ENCODE measurements at regions not wholly inside any gene's neighbourhood (a gene's known extent, or its start where the extent isn't known, plus 50 kb on each side); places are given as distances from the start of the nearest gene placed in this dataset.

DNA sequence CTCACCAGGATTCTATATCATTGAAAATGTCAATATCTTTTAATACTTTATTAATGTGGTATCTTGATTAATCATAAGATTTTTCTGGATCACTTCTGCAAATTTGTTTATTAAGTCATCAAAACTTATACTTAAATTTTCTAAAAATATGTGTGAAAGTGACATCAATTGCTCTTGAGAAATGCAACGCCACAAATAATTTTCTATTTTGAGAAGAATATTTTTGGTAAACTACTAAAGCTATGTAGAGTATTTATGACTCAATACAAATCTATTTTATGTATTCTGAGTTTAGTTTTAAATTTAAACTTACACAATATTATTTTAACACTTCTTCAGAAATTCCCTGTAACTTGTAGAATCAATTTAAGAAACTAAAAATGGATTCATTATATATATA lies 263.3 kb downstream of the RASSF9 start:
- TF ChIP-seq JUN (IDR thresholded peaks at IDR 0.05; ENCODE audit: borderline replicate concordance, insufficient read depth, insufficient read length, low read depth): no peak
- TF ChIP-seq, protein P1, sequence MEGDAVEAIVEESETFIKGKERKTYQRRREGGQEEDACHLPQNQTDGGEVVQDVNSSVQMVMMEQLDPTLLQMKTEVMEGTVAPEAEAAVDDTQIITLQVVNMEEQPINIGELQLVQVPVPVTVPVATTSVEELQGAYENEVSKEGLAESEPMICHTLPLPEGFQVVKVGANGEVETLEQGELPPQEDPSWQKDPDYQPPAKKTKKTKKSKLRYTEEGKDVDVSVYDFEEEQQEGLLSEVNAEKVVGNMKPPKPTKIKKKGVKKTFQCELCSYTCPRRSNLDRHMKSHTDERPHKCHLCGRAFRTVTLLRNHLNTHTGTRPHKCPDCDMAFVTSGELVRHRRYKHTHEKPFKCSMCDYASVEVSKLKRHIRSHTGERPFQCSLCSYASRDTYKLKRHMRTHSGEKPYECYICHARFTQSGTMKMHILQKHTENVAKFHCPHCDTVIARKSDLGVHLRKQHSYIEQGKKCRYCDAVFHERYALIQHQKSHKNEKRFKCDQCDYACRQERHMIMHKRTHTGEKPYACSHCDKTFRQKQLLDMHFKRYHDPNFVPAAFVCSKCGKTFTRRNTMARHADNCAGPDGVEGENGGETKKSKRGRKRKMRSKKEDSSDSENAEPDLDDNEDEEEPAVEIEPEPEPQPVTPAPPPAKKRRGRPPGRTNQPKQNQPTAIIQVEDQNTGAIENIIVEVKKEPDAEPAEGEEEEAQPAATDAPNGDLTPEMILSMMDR (IDR thresholded peaks at IDR 0.05; ENCODE audit: extremely low read depth in 1 of 2, insufficient read depth in 1 of 2, low read depth in 1 of 2, low read length in 2 of 2): no peak
- no peak for TF ChIP-seq POLR2A (IDR thresholded peaks at IDR 0.05; ENCODE audit: low read depth, low read length)
- TF ChIP-seq, protein P2, sequence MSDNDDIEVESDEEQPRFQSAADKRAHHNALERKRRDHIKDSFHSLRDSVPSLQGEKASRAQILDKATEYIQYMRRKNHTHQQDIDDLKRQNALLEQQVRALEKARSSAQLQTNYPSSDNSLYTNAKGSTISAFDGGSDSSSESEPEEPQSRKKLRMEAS (IDR thresholded peaks at IDR 0.05; ENCODE audit: insufficient read depth, insufficient read length): no peak
- no peak for TF ChIP-seq MYC (IDR thresholded peaks at IDR 0.05; ENCODE audit: low read depth, low read length)
- TF ChIP-seq GATA2 (IDR thresholded peaks at IDR 0.05; ENCODE audit: insufficient read depth, insufficient read length, low read depth, low read length): no peak
- no peak for TF ChIP-seq FOS (IDR thresholded peaks at IDR 0.05; ENCODE audit: borderline replicate concordance, insufficient read depth, low read length)
- TF ChIP-seq EZH2 (IDR thresholded peaks at IDR 0.05; ENCODE audit: borderline replicate concordance, low read depth, low read length, severe bottlenecking): no peak
- no peak for TF ChIP-seq POLR2AphosphoS5 (IDR thresholded peaks at IDR 0.05; ENCODE audit: insufficient read depth, low read depth, low read length)
